A673 (cell line): ENCODE measurements at regions not wholly inside any gene's neighbourhood (a gene's known extent, or its start where the extent isn't known, plus 50 kb on each side); places are given as distances from the start of the nearest gene placed in this dataset.

ENCODE experiments used
- EZH2 ChIP-seq: fragments of 200-600 bp; sonication (generic); IDR thresholded peaks from 2 replicates; pipeline ENCODE4 v1.6.1; 2017; ENCODE audit warnings: borderline replicate concordance, low read depth, mild to moderate bottlenecking, mixed read lengths, antibody characterized with exemption, low read length; ENCODE audit not compliant: poor library complexity, severe bottlenecking
- TF ChIP-seq, protein P1 (sequence below): fragments of 300-800, 200-600 bp; sonication (generic); conservative IDR thresholded peaks from 2 replicates; pipeline ENCODE4 v1.5.1; 2017; ENCODE audit warnings: low read depth, mild to moderate bottlenecking, antibody characterized with exemption, low read length, moderate library complexity, mixed read lengths

- TF ChIP-seq EZH2: no peak
- TF ChIP-seq, protein P1, sequence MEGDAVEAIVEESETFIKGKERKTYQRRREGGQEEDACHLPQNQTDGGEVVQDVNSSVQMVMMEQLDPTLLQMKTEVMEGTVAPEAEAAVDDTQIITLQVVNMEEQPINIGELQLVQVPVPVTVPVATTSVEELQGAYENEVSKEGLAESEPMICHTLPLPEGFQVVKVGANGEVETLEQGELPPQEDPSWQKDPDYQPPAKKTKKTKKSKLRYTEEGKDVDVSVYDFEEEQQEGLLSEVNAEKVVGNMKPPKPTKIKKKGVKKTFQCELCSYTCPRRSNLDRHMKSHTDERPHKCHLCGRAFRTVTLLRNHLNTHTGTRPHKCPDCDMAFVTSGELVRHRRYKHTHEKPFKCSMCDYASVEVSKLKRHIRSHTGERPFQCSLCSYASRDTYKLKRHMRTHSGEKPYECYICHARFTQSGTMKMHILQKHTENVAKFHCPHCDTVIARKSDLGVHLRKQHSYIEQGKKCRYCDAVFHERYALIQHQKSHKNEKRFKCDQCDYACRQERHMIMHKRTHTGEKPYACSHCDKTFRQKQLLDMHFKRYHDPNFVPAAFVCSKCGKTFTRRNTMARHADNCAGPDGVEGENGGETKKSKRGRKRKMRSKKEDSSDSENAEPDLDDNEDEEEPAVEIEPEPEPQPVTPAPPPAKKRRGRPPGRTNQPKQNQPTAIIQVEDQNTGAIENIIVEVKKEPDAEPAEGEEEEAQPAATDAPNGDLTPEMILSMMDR: no peak
Measured at GRCh38 chr20:6697228-6697972, 70.1 kb upstream of the BMP2 start.
